ENCODE measurements at regions not wholly inside any gene's neighbourhood (a gene's known extent, or its start where the extent isn't known, plus 50 kb on each side); places are given as distances from the start of the nearest gene placed in this dataset.
"Not testable (repeated sequence)": the region's sequence is repeated elsewhere in the genome, so short reads cannot be mapped to it uniquely, and the experiment has no call there.

DNA sequence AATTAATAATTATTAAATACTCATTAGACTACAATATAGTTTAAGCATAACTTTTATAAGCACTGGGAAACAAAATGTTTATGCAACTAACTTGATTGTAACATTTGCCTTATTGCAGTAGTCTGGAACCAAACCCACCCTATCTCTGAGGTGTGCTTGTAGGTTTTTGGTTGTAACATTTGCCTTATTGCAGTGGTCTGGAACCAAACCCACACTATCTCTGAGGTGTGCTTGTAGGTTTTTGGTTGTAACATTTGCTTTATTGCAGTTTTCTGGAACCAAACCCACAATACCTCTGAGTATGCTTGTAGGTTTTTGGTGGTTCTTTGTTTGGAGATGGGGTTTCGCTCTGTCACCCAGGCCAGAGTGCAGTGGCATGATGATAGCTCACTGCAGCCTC is 1376.4 kb upstream of the DEFB115 start:
- not testable (repeated sequence) for DNase-seq (ENCODE audit: low read depth)

DNA sequence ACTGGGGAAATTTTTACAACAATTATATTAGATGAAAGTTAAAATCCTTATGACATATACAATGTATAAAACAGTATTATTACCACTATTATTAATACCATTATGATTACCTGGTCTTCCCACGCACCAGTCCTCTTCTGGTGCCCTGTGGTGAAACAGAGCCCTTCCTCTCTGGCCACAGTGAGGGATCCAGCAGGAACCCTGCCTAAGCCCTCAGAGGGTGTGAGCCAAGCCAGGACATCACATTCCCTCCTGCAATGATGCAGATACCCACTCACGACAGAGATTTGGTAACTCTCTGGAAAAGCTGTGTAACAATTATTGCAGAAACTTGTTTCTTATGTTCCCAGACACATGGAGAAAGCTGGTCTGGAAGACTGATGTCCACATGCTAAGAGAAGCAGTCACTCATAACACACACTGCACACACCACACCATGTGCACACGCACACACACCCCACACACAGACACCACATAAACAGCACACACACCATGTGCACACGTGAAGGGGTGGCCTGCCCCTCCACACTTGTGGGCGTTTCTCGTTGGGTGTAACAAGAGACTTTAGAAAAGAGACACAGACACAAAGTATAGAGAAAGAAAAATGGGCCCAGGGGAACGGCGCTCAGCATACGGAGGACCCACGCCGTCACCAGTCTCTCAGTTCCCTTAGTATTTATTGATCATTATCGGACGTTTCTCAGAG is 1373.8 kb upstream of the DEFB115 start:
- not testable (repeated sequence) for DNase-seq (ENCODE audit: low read depth)

DNA sequence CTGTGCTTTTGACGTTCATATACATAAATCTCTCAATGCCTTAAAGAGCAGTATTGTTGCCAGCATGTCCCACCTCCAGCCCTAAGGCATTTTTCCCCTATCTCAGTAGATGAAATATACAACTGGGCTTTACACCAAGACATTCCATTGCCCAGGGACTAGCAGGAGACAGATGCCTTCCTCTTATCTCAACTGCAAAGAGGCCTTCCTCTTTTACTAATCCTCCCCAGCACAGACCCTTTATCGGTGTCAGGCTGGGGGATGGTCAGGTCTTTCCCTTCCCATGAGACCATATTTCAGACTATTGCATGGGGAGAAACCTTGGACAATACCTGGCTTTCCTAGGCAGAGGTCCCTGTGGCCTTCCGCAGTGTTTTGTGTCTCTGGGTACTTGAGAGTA is 1373.1 kb upstream of the DEFB115 start:
- DNase-seq (ENCODE audit: low read depth): not testable (repeated sequence)

DNA sequence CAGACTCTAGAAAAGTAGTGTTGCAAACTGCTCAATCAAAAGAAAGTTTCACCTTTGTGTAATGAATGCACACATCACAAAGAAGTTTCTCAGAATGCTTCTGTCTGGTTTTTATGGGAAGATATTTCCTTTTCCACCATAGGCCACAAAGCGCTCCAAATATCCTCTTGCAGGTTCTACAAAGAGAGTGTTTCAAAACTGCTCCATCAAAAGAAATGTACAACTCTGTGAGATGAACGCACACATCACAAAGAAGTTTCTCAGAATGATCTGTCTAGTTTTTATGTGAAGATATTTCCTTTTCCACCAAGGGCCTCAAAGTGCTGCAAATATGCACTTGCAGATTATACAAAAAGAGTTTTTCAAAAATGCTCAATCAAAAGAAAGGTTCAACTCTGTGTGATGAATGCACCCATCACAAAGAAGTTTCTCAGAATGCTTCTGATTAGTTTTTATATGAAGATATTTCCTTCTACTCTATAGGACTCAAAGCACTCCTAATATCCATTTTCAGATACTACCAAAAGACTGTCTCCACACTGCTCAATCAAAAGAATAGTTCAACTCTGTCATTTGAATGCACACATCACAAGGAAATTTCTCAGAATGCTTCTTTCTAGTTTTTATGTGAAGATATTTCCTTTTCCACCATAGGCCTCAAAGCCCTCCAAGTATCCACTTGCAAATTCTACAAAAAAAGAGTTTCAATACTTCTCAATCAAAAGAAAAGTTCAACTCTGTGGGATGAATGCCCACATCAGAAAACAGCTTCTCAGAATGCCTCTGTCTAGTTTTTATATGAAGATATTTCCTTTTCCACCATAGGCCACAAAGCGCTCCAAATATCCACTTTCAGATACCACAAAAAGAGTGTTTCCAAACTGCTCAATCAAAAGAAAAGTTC is 1371.9 kb upstream of the DEFB115 start:
- DNase-seq (ENCODE audit: low read depth): not testable (repeated sequence)

DNA sequence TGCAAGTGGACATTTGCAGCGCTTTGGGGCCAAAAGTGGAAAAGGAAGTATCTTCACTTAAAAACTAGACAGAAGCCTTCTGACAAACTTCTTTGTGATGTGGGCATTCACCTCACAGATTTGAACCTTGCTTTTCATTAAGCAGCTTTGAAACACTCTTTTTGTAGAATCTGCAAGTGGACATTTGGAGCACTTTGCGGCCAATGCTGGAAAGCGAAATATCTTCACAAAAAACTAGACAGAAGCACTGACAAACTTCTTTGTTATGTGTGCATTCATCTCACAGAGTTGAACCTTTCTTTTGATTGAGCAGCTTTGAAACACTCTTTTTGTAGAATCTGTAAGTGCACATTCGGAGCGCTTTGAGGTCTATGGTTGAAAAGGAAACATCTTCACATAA is 1365.9 kb upstream of the DEFB115 start:
- DNase-seq (ENCODE audit: low read depth): not testable (repeated sequence)

Data from stimulated activated CD8-positive, alpha-beta memory T cell treated with anti-CD3 and anti-CD28 coated beads, Interleukin-15, amount 100 ng/mL, for 1 hour (primary cell).